ENCODE measurements at regions not wholly inside any gene's neighbourhood (a gene's known extent, or its start where the extent isn't known, plus 50 kb on each side); places are given as distances from the start of the nearest gene placed in this dataset.

DNA sequence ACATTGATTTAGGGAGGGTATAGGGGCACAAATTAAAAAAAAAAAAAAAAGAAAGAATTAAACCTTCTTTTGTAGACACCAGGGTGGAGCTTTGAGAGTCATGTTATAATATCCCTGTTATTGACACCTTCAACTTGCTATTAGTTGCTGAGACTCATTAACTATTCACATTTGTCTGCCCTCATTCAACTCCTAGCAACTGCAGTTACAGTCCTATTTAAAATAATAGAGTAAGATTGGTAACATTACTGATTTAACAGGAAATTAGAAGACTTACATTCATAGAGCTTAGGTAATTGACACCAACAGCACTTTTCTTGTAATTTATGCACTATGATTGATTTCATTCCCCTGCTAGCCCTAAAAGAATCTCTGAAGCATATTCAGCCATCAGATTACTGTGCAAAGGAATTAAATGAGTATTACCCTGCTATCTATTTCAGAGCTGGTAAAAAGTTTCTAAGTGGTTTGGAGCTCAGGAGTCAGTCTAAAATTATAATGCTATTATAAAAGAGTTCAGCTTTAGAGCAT lies 148.8 kb upstream of the TBL1XR1 start:
- H3K9me3 ChIP-seq (ENCODE audit: low read length) = no peaks in the 10 kb centered on the region
- H3K9me2 ChIP-seq (ENCODE audit: insufficient read depth, low read length) = no peaks in the 10 kb centered on the region
- no peaks in the 10 kb centered on the region for H3K27me3 ChIP-seq (ENCODE audit: insufficient read depth, low read depth, low read length)
- no peak overlapping the region for H3K4me2 ChIP-seq (ENCODE audit: low read length)
- no peak overlapping the region for H3K27ac ChIP-seq (ENCODE audit: low read length)
- no peak overlapping the region for H3K4me3 ChIP-seq (ENCODE audit: low read length)
- H3K36me3 ChIP-seq (ENCODE audit: insufficient read depth, low read length) = no peaks in the 10 kb centered on the region
- no peaks in the 10 kb centered on the region for H3K79me2 ChIP-seq (replicated peaks; ENCODE audit: insufficient read depth, low read length)
- no peak overlapping the region for H2AFZ ChIP-seq (ENCODE audit: low read depth, low read length)
- H4K20me1 ChIP-seq (ENCODE audit: insufficient read depth) = no peaks in the 10 kb centered on the region
- H3F3A ChIP-seq (ENCODE audit: insufficient read depth, low read length, poor library complexity, severe bottlenecking) = no peaks in the 10 kb centered on the region
- TF ChIP-seq TAF1 (IDR thresholded peaks at IDR 0.05; ENCODE audit: low read depth) = no peak
- TF ChIP-seq, protein P1, sequence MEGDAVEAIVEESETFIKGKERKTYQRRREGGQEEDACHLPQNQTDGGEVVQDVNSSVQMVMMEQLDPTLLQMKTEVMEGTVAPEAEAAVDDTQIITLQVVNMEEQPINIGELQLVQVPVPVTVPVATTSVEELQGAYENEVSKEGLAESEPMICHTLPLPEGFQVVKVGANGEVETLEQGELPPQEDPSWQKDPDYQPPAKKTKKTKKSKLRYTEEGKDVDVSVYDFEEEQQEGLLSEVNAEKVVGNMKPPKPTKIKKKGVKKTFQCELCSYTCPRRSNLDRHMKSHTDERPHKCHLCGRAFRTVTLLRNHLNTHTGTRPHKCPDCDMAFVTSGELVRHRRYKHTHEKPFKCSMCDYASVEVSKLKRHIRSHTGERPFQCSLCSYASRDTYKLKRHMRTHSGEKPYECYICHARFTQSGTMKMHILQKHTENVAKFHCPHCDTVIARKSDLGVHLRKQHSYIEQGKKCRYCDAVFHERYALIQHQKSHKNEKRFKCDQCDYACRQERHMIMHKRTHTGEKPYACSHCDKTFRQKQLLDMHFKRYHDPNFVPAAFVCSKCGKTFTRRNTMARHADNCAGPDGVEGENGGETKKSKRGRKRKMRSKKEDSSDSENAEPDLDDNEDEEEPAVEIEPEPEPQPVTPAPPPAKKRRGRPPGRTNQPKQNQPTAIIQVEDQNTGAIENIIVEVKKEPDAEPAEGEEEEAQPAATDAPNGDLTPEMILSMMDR (IDR thresholded peaks at IDR 0.05; ENCODE audit: poor library complexity, severe bottlenecking) = no peak
- no peak for TF ChIP-seq EP300 (conservative IDR thresholded peaks at IDR 0.05; ENCODE audit: poor library complexity, severe bottlenecking)
- TF ChIP-seq, protein P2, sequence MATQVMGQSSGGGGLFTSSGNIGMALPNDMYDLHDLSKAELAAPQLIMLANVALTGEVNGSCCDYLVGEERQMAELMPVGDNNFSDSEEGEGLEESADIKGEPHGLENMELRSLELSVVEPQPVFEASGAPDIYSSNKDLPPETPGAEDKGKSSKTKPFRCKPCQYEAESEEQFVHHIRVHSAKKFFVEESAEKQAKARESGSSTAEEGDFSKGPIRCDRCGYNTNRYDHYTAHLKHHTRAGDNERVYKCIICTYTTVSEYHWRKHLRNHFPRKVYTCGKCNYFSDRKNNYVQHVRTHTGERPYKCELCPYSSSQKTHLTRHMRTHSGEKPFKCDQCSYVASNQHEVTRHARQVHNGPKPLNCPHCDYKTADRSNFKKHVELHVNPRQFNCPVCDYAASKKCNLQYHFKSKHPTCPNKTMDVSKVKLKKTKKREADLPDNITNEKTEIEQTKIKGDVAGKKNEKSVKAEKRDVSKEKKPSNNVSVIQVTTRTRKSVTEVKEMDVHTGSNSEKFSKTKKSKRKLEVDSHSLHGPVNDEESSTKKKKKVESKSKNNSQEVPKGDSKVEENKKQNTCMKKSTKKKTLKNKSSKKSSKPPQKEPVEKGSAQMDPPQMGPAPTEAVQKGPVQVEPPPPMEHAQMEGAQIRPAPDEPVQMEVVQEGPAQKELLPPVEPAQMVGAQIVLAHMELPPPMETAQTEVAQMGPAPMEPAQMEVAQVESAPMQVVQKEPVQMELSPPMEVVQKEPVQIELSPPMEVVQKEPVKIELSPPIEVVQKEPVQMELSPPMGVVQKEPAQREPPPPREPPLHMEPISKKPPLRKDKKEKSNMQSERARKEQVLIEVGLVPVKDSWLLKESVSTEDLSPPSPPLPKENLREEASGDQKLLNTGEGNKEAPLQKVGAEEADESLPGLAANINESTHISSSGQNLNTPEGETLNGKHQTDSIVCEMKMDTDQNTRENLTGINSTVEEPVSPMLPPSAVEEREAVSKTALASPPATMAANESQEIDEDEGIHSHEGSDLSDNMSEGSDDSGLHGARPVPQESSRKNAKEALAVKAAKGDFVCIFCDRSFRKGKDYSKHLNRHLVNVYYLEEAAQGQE (IDR thresholded peaks at IDR 0.05; ENCODE audit: borderline replicate concordance) = no peak
- no peak for TF ChIP-seq RAD21 (conservative IDR thresholded peaks at IDR 0.05)
- no peak for TF ChIP-seq MXI1 (conservative IDR thresholded peaks at IDR 0.05; ENCODE audit: poor library complexity, severe bottlenecking)
- no peak for TF ChIP-seq SMC3 (conservative IDR thresholded peaks at IDR 0.05; ENCODE audit: poor library complexity)
- no peak for TF ChIP-seq EZH2 (IDR thresholded peaks at IDR 0.05; ENCODE audit: borderline replicate concordance, insufficient read depth, low read length, poor library complexity, severe bottlenecking)
- no peak for TF ChIP-seq POLR2AphosphoS5 (IDR thresholded peaks at IDR 0.05)
- no peak overlapping the region for H3K9ac ChIP-seq (ENCODE audit: low read length)

DNA sequence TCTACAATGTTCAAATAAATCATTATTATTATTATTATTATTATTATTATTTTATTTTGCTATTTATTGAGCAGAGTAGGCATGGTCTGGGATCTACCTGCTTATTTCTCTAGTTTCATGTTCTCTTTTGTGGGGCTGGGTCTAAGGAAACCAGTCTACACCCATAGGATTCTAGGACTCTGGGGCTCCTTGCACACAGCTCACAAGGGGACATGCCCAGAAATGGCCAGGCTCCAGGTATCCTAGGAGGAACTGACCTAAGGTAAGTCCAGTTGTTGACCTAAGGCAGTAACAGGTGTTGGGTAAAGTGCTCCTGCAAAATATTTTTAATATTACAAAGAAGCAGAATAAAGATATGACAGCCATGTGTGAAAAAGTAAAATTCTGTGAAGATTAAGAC lies 149.6 kb upstream of the TBL1XR1 start:
- Histone ChIP-seq H2AFZ (ENCODE audit: low read depth, low read length) (no peak overlapping the region), H3K9ac (ENCODE audit: low read length) (no peak overlapping the region), H3F3A (ENCODE audit: insufficient read depth, low read length, poor library complexity, severe bottlenecking) (no peaks in the 10 kb centered on the region), H3K4me2 (ENCODE audit: low read length) (no peak overlapping the region), H4K20me1 (ENCODE audit: insufficient read depth) (no peaks in the 10 kb centered on the region), H3K9me2 (ENCODE audit: insufficient read depth, low read length) (no peaks in the 10 kb centered on the region), H3K4me3 (ENCODE audit: low read length) (no peak overlapping the region), H3K27me3 (ENCODE audit: insufficient read depth, low read depth, low read length) (no peaks in the 10 kb centered on the region), H3K36me3 (ENCODE audit: insufficient read depth, low read length) (no peaks in the 10 kb centered on the region), H3K9me3 (ENCODE audit: low read length) (no peaks in the 10 kb centered on the region), H3K27ac (ENCODE audit: low read length) (no peak overlapping the region), H3K79me2 (replicated peaks; ENCODE audit: insufficient read depth, low read length) (no peaks in the 10 kb centered on the region)
- TF ChIP-seq EP300 (conservative IDR thresholded peaks at IDR 0.05; ENCODE audit: poor library complexity, severe bottlenecking) = no peak
- TF ChIP-seq POLR2AphosphoS5 (IDR thresholded peaks at IDR 0.05) = no peak
- no peak for TF ChIP-seq EZH2 (IDR thresholded peaks at IDR 0.05; ENCODE audit: borderline replicate concordance, insufficient read depth, low read length, poor library complexity, severe bottlenecking)
- no peak for TF ChIP-seq RAD21 (conservative IDR thresholded peaks at IDR 0.05)
- TF ChIP-seq TAF1 (IDR thresholded peaks at IDR 0.05; ENCODE audit: low read depth) = no peak
- TF ChIP-seq, protein P2 (IDR thresholded peaks at IDR 0.05; ENCODE audit: borderline replicate concordance) = no peak
- TF ChIP-seq MXI1 (conservative IDR thresholded peaks at IDR 0.05; ENCODE audit: poor library complexity, severe bottlenecking) = no peak
- no peak for TF ChIP-seq SMC3 (conservative IDR thresholded peaks at IDR 0.05; ENCODE audit: poor library complexity)
- TF ChIP-seq, protein P1 (IDR thresholded peaks at IDR 0.05; ENCODE audit: poor library complexity, severe bottlenecking) = no peak

All from neural cell (in vitro differentiated cells).